ENCODE measurements at regions not wholly inside any gene's neighbourhood (a gene's known extent, or its start where the extent isn't known, plus 50 kb on each side); places are given as distances from the start of the nearest gene placed in this dataset.

GRCh38 chr4:181948839-181949382 lies 294.3 kb upstream of the TENM3 start:
- no peak for TF ChIP-seq CTCF (IDR thresholded peaks at IDR 0.05; ENCODE audit: insufficient read depth, low read length)
- no peak overlapping the region for H3K4me3 ChIP-seq (ENCODE audit: low read depth, low read length)
- no peak for DNase-seq (ENCODE audit: low read depth)

GRCh38 chr4:181949704-181950312 lies 293.4 kb upstream of the TENM3 start:
- no peak for TF ChIP-seq CTCF (IDR thresholded peaks at IDR 0.05; ENCODE audit: insufficient read depth, low read length)
- H3K4me3 ChIP-seq (ENCODE audit: low read depth, low read length), result no peak overlapping the region
- no peak for DNase-seq (ENCODE audit: low read depth)

GRCh38 chr4:181950372-181951127 lies 292.7 kb upstream of the TENM3 start:
- no peak overlapping the region for H3K4me3 ChIP-seq (ENCODE audit: low read depth, low read length)
- no peak for DNase-seq (ENCODE audit: low read depth)
- TF ChIP-seq CTCF (IDR thresholded peaks at IDR 0.05; ENCODE audit: insufficient read depth, low read length), result no peak

- DNase-seq (ENCODE audit: low read depth), result no peak
- no peak for TF ChIP-seq CTCF (IDR thresholded peaks at IDR 0.05; ENCODE audit: insufficient read depth, low read length)
- no peak overlapping the region for H3K4me3 ChIP-seq (ENCODE audit: low read depth, low read length)
Observed at GRCh38 chr4:181951265-181951664, 291.9 kb upstream of the TENM3 start.

GRCh38 chr4:181952478-181952877 lies 290.7 kb upstream of the TENM3 start:
- peak; percentile 83 for DNase-seq (ENCODE audit: low read depth)
- no peak overlapping the region for H3K4me3 ChIP-seq (ENCODE audit: low read depth, low read length)
- no peak for TF ChIP-seq CTCF (IDR thresholded peaks at IDR 0.05; ENCODE audit: insufficient read depth, low read length)

- no peak for DNase-seq (ENCODE audit: low read depth)
- TF ChIP-seq CTCF (IDR thresholded peaks at IDR 0.05; ENCODE audit: insufficient read depth, low read length), result no peak
- no peak overlapping the region for H3K4me3 ChIP-seq (ENCODE audit: low read depth, low read length)
Observed at GRCh38 chr4:181956512-181956911, 286.7 kb upstream of the TENM3 start.
